ENCODE measurements at regions not wholly inside any gene's neighbourhood (a gene's known extent, or its start where the extent isn't known, plus 50 kb on each side); places are given as distances from the start of the nearest gene placed in this dataset.

DNA sequence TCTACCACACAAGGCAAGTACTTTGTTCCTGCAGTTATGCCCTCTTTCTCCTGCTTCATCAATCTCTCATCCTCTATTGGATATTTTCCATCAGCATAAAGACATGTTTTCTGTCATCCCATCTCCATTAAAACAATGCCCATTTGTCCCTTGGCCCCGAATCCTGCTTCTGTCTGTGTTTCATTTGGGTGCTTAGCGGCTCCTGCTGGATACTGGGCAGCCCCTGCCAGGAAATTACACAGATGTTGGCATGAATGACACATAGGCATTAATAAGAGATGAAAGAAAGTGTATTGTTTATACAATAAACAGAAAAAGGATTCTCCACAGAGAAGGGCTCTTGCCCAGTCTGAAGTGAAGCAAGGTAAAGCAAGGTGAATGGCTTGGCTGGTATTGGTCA, 765.3 kb downstream of the REEP3 start:
- TF ChIP-seq YY1 (IDR thresholded peaks at IDR 0.05; ENCODE audit: insufficient read depth, insufficient read length), result no peak
- no peak for TF ChIP-seq ZNF274 (IDR thresholded peaks at IDR 0.05; ENCODE audit: low read depth, low read length)

Data from NT2/D1 (cell line).